GM18873 (cell line): ENCODE measurements at regions not wholly inside any gene's neighbourhood (a gene's known extent, or its start where the extent isn't known, plus 50 kb on each side); places are given as distances from the start of the nearest gene placed in this dataset.

Experiments used
- ATAC-seq: cut with Tn5 transposase; IDR thresholded peaks from one replicate; pipeline ENCODE4 v1.9.1; 2021; ENCODE audit warnings: mild to moderate bottlenecking, moderate library complexity, moderate number of reproducible peaks; ENCODE audit not compliant: unreplicated experiment, low FRiP score

DNA sequence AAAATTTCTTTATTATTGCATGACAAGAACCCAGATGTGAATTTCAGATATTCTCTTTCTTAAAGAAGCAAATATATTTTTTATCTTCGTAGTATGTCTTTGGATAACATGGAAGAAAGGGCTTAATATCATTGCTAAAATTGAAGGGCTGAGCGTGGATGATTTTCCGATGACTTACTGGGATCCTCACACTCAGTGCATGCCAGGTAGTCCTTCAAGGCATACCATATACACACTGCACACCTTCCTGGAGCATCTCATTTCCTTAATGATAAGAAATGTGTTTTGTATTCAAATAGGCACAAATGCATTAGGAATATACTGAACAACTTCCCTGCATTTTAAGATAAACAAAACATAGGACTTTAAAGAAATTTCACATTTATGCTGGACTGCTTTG, 193.9 kb upstream of the MAP3K7 start:
- no peak for ATAC-seq

DNA sequence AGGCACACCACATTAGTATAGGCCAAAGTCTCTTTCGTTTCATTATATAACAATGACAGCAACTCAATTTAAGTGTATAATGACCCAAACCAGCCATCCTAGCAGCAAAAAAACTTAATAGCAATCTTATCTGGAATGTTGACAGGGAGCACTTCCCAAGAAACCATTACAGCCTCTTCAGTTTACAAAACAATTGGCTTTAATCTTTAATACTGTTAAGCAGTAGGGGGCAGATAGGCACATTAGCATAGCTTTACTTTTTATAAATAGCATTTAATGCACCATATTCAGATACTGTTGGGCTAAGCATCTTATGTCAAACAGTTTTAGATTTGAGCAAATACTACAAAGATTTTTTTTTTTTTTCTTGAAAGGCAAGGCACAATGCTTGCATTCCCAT, 193.3 kb upstream of the MAP3K7 start:
- no peak for ATAC-seq

DNA sequence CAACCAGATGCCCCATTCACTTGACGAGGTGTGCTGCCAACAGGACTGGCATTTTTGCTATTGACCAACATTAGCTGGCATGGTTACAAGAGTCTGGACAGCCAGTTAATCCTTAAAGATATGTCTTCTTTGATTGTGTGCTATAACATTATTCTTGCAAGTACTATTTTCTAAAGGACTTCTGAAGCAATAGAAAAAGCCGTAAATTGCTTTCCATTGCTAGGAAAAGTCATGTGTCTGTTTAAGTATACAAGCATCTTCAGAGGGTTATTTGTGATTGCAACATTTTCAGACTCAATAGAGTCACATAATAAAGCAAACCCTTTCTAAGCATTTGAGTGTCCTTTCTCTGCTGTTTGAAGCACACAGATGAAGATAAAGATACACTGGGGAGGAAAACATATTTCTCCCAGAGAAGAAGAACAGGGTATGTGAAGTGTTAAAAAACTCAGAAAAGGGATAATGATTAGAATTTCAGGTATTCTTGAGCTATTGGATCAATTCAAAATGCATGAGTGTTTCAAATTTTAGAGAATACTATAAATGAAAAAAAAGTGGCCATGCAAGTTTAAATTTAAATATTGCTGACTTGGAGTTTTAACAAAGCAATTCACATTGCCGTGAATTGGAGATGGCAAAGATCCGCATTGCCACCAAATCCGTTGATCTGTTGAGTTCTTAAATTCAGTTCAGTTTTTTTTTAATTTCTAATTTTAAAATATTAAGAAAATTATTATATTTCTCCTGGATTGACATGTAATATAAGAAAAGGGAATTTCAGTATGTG, 191.7 kb upstream of the MAP3K7 start:
- ATAC-seq: no peak

DNA sequence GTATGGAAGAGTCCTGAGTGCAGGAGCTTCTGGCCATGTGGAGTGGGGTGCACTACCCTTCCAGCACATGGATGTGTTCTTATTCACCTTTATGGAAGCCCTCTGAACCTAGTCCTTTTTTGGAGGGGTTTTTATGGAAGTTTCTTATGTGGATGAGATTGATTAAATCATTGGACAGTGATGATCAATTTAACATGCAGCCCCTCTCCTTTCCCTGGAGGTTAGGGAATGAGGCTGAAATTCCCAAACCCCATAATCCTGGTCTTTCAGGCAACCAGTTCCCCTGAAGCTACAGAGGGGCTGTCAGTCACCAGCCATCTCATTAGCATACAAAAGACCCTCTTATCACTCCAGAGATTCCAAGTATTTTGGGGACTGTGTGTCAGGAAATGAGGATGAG, 183.9 kb upstream of the MAP3K7 start:
- ATAC-seq: no peak

DNA sequence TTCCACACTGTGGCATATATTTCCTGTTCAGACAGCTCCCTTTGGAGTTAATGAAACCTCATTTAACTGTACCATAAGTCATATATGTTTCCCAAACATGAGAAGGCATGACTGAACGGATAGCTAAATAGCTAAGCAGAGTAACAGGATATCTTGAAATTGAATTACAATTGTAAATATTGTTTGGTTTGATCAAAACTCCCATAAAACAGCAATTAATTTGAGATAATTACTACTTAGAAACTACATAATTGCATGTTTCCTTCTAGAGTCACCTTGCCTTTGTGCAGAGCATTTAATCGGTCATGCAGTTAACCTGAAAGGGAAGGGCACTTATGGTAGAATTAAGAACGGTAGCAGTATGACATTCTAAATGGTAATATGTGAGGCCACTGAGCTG, 179.0 kb upstream of the MAP3K7 start:
- no peak for ATAC-seq

DNA sequence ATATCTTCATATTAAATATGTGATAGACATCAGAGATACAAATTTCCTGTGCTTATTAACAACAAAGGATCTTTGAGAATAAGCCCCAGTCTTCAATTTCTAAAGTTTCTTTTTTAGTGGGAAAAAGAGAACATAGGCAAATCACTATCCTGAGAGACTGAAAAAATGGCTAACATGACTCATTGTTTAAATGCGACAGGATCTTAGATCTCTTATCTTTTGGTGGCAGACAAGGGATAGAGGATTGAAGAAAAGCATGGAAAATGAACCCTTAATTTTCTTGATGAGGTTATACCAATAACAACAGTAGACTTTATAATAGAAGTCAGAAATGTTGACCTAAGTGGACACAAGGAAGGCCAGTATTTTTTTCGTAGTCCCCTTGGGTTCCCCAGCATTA, 178.6 kb upstream of the MAP3K7 start:
- no peak for ATAC-seq

DNA sequence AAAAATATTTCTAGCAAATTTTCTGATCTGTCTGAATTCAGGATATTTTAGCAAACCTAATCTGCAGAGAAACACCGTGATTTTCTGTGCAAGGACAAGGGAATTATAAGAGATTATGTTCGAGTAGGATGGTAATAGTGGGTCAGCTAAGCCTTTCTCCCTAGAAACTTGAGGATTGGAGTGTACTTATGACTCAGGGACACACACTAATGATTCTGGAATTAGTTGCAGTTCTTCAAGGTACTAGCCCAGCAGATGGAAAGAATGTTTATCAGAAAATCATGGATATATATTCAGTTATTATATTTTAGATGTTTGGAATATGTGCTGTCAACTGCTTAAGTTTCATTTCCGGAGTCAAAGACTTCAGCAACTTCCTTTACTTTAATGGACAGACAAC, 177.1 kb upstream of the MAP3K7 start:
- ATAC-seq: no peak

DNA sequence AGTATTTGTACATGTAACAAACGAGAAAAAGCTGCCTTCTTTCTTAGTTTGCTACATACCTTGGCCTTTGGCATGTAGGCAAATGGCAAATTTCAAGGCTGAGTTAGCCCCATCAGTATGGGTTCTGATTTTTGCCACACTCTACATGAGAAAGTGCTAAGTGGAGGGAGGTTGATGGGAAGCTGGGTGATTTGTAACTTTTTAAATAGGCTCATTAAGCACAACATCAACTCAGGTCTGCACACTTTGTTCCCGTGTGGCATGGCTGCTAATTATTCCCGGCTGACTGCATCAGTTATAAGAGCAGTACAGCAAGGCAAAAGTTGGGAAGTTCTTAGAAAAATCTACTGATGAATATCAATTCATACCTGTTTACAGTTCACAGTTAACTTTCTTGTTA, 172.8 kb upstream of the MAP3K7 start:
- no peak for ATAC-seq

DNA sequence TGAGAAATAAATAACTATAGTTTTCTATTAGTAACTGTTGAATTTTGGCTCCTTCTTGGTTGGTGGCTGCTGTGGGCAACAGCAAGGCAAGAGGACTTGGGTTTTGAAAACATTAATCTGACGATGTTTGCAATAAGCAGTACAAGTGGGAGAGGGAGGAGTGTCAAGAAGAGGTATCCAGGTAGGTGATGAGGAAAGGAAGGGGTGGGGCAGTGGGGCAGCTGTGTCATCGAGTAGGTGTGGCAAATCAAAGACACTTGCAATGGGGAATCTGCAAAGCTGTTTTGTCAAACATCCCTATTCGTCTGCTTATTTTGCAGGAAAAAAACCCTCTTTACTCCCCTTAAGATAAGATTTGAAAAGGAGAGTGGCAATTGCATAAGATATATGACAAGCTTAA, 171.9 kb upstream of the MAP3K7 start:
- no peak for ATAC-seq

DNA sequence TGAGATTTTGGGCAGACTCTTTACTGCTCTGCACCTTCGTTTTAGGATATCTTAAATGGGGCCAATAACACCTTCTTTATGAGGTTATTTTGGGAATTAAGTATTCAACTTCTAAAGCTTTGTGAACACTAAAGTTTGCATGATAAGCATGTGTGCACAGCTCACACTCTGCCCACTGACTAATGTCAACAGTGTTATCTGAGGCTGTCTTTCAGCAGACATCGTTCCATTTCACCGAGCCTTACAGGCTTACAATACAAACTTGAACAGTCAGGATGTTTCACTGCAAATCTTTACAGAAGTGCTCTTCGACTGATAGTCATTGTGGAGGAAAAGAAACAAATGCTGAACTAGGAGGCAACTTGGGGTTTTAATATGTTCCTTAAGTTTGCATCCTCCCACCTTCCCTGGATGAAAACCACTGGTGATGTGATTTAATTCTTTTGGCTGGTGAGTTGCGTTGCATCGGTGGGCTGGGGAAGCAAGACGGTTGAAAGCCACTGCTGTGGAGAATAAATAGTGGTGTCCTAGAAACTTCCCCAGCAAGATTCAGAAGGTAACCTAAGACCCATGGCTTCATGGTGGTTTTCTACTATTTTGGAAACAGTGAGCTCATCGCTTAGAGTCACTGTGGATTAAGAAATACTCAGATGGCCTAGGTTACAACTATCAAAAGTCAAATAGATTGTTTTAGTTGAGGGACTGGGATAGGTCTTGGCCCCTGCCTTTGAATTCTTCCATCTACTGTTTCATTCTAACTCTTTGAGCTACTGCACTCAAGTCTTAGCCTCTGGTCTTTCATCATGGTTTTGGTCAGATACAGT, 167.2 kb upstream of the MAP3K7 start:
- ATAC-seq: no peak

DNA sequence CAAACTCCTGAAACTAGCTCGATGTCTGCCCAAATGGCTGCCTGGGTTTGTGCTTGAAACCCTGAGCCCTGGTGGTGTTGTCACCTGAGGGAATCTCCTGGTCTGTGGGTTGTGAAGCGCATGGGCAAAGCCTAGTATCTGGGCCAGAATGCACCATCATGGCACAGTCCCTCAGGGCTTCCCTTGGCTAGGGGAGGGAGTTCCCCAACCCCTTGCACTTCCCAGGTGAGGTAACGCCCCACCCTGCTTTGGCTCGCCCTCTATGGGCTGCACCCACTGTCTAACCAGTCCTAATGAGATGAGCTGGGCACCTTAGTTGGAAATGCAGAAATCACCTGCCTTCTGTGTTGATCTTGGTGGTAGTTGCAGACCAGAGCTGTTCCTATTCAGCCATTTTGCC, 152.9 kb upstream of the MAP3K7 start:
- no peak for ATAC-seq

DNA sequence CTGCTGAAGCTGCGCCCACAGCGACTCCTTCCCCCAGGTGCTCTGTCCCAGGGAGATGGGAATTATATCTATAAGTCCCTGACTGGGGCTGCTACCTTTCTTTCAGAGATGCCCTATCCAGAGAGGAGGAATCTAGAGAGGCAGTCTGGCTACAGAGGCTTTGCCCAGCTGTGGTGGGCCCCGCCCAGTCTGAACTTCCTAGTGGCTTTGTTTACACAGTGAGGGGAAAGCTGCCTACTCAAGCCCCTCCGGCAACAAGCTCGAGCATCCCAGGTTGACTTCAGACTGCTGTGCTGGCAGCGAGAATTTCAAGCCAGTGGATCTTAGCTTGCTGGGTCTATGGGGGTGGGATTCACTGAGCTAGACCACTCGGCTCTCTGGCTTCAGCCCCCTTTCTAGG, 152.5 kb upstream of the MAP3K7 start:
- ATAC-seq: no peak

DNA sequence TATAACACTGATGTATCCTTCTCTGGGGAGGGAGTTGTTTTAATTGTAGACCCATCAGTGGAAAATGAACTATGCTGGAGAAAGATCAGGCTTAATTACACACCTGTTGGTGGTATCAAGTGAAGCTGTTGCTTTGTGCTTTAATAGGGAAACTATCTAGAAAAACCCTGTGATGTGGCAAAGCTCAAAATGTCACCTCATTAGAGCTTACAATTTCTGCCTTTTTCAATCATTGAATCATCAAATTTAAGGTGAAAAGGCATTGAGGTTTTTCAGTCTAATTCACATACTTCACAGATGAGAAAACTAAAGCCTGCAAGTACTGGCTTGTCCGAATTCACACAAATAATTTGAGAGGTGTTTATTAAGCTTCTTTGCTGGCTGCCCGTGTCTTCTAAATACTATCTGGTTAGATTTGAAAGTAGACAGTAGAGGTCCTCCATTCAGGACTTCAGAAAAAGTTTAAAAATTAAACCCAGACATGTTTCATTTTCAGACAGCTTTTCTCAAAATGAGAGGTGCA, 143.3 kb upstream of the MAP3K7 start:
- ATAC-seq: peak; percentile 95

DNA sequence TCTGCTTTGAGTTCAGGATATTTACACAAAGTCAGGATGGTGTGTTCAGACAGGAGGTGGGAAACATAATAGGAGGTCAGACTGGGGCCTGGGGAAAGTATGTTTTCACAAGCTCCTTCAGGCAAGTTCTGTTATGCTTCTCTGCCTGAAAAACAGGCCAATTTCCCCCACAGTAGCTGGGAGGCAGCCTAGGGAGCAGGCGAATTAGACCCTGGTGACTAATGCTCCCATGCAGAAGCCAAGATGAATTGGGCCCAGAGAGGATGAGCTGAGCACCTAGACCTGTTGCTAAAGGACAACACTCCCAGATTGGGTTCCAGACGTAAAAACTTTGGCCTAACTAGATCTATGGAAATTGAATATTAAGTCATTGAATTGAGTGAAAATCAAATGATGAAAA, 142.2 kb upstream of the MAP3K7 start:
- no peak for ATAC-seq

DNA sequence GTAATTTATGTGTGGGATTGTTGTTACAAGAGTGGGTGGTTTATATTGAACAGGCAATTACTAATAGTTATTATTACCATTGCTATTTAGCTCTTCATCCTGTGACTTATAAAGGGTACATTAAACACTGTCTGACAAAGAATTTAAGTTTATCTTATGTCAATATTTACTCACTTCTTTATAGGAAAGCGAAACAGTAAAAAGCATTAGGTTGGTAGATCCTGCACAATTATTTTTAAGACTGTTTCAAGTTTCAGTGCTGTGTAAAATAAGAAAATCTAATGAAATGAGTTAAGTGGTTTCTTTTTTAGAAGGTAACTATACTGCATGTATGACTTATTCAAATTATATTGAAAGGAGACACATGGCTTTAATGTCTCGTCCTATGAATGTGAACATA, 135.8 kb upstream of the MAP3K7 start:
- ATAC-seq: no peak

DNA sequence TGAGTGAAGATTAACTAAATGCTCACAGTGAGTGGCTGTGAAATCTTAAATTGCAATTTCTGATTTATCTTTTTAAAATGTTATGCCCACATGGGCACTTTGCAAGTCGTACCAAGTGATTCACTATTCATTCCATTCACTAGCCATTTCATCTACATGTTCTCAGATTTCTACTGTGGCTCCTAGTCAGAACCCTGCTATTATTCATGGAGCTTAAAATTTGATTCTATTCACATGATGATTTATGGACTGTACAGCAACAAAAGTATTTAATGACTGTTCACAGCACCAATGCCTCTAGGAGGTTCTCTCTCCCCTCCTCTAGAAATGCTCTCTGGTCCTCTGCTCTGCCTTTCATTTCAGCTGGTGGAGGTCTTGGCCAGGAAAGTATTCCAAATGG, 133.5 kb upstream of the MAP3K7 start:
- ATAC-seq: no peak

DNA sequence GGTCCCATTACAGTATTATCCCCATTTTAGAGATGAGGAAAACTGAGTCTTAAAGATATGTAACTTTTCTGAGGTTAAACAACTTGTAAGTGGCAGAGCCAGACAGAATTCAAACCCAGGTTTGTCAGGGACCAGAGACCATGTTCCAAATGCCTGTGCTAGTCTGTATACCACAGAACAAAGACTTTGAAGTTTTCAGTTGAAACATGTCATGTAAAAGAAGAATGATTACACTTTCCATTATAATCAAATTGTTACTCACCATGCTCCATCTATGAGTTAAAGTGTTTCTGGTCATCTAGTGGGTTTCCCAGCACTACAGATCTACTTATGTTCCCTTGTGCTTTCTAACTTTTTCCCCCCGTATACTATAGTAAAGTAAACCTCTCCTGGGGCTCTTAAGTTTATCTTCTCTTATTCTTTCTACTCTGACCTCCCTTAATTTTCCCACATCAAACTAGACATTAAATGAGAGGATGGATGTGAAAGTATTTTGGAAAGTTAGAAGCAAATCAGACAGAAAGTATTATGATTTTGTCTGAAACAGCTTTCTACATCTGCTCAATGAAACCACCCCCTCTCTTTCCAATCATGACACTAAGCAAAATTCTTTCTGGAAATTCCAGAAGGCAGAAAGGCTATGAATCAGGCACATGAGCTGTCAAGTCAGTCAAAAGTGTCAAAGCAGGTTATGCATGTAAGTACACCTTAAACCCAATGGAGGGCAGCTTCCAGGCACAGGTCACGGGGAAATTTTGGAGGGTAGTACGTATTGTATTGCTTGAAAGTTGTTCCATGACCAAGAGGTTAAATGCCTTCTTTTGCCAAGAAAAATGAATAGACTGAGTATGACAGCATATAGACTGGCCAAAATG, 132.7 kb upstream of the MAP3K7 start:
- ATAC-seq: no peak

DNA sequence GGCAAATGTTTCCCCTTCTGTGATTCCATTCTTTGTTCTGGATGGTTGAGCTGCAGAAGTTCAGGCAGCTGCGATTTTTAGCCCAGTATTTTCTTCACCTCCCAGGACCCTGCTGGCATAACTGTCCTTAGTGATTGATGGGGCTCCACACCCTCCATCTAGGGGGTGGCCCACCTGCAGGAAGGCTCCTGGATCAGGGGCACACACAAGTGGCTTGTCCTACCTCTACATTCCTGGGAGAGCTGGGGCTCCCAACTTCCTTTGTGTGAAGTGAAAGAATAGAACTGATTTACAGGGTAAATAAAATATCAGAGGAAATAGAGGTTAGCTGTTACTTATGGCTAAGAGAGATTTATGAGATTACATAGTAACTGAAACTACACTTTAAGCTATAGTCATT, 129.5 kb upstream of the MAP3K7 start:
- no peak for ATAC-seq

DNA sequence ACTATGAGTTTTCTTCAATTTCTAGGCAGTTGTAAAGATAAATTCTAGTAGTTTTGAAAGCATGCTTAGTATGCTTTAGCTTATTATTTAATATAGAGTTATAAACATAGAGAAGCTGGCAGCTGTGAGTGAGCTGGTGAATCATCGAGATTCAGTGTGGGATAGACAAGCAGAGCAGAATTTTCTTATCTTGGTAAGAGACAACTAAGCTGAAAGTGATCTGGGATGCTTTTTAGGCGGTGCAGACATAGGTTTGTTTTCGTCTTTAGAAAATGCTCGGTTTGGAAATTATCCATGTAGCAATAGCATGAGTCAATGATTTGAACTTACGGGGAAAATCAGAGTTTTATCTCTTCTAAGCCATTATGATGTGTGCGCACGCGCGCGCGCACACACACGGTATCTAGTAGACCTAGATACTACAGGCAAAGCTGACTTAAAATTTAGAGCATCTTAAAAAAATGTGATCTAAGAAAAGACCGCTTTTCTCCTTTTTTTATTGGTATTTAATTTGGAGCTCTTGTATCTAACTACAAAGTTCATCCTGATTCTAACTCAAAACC, 128.3 kb upstream of the MAP3K7 start:
- ATAC-seq: no peak

DNA sequence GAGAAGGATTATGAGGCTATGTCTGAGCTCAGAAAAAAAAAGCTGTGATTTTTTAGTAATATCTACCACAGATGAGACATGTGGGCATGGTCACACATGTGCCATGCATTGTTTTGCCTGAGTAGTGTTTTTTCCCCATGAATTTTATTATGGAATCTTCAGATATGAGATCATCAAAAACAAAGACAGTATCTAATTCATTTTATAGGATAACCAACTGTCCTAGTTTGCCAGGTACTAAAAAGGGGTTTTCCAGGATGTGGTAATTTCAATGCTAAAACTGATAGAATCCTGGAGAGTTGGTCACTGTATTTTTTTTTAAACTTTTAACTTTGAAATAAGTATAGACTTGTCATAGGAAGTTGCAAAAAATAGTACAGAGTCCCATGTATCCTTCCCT, 127.4 kb upstream of the MAP3K7 start:
- no peak for ATAC-seq

DNA sequence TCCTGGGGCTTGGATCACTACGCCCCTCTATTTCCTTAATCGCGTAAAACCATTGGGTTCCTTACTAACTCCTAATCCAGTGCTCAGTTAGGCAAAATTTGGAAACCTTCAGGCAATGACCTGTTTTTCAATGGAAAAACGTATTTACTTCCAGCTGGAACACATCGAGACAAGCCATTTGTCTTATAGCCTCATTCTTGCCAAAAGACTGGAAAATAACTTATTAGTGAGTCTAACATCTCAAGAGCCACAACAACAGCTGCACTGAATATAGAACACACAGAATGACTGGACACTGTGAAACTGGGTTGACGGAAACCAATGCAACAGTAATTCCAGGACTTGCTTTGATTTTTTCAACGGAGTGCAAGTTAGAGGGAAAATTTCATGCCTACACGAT, 125.2 kb upstream of the MAP3K7 start:
- ATAC-seq: no peak
